ENCODE measurements at regions not wholly inside any gene's neighbourhood (a gene's known extent, or its start where the extent isn't known, plus 50 kb on each side); places are given as distances from the start of the nearest gene placed in this dataset.

DNA sequence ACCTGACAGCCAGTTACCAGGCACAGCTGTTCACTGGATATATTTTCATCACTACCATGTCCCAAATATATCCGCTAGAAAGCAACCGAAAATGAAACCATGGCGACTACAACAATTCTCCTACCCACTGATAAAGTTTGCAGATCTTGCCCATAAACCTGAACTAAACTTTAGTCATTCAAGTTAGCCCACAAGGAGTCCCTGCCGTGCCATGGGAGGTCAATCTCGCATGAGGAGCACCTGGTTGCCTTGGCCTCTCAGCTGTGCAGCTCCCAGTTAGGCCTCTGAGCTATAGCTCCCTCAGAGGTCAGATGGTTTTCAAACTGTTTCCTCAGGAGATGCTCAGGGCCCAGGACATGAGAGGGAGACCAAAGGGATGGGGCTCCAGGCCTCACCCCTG is 211.1 kb upstream of the RNF32 start (continued):
- no peak for TF ChIP-seq ZNF462 (CRISPR knock-in tag; IDR thresholded peaks at IDR 0.05)
- TF ChIP-seq, protein P1, sequence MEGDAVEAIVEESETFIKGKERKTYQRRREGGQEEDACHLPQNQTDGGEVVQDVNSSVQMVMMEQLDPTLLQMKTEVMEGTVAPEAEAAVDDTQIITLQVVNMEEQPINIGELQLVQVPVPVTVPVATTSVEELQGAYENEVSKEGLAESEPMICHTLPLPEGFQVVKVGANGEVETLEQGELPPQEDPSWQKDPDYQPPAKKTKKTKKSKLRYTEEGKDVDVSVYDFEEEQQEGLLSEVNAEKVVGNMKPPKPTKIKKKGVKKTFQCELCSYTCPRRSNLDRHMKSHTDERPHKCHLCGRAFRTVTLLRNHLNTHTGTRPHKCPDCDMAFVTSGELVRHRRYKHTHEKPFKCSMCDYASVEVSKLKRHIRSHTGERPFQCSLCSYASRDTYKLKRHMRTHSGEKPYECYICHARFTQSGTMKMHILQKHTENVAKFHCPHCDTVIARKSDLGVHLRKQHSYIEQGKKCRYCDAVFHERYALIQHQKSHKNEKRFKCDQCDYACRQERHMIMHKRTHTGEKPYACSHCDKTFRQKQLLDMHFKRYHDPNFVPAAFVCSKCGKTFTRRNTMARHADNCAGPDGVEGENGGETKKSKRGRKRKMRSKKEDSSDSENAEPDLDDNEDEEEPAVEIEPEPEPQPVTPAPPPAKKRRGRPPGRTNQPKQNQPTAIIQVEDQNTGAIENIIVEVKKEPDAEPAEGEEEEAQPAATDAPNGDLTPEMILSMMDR (conservative IDR thresholded peaks at IDR 0.05; ENCODE audit: low read depth in 2 of 2) = no peak
- TF ChIP-seq ZNF331 (CRISPR knock-in tag; IDR thresholded peaks at IDR 0.05; ENCODE audit: low read depth) = no peak
- no peak for TF ChIP-seq ZNF114 (CRISPR knock-in tag; IDR thresholded peaks at IDR 0.05)

DNA sequence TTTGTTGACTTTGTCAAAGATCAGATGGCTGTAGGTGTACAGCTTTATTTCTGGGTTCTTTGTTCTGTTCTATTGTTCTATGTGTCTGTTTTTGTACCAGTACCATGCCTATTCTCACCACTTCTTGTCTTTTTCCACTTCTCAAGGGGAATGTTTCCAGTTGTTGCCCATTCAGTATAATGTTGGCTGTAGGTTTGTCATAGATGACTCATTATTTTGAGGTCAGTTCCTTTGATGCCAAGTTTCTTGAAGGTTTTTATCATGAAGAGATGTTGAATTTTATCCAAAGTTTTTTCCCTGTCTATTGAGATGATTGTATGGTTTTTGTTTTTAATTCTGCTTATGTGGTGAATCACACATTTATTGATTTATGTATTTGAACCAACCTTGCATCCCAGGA is 216.7 kb upstream of the RNF32 start:
- Histone ChIP-seq H2AFZ (no peak overlapping the region), H3K4me1 (ENCODE audit: insufficient read depth) (no peaks in the 10 kb centered on the region), H3K27me3 (ENCODE audit: insufficient read depth) (no peaks in the 10 kb centered on the region), H4K20me1 (replicated peaks; ENCODE audit: insufficient read depth) (no peaks in the 10 kb centered on the region), H3K36me3 (ENCODE audit: insufficient read depth) (no peaks in the 10 kb centered on the region; the same call in 1 of the 2 replicates), H3F3A (replicated peaks; ENCODE audit: low read depth) (no peaks in the 10 kb centered on the region), H3K4me3 (no peak overlapping the region), H3K27ac (ENCODE audit: low read depth) (no peak overlapping the region), H3K4me2 (no peak overlapping the region), H3K9me2 (ENCODE audit: insufficient read depth) (0 out of 2 replicates have a peak, but pooled peaks cover 5% of the 10 kb centered on the region), H3K79me2 (replicated peaks; ENCODE audit: insufficient read depth) (no peaks in the 10 kb centered on the region)
- no peak for ATAC-seq
- no peak for DNase-seq (ENCODE audit: low spot score)
- no peaks in the 10 kb centered on the region for H3K27me3 Mint-ChIP-seq (ENCODE audit: insufficient read depth, low read depth, poor library complexity)
- no peaks in the 10 kb centered on the region for H3K36me3 Mint-ChIP-seq (ENCODE audit: low read depth)
- H3K27ac Mint-ChIP-seq = no peak overlapping the region
- no peaks in the 10 kb centered on the region for H3K4me1 Mint-ChIP-seq
- H3K4me3 Mint-ChIP-seq = no peak overlapping the region
- H3K9me3 Mint-ChIP-seq = peaks cover 6% of the 10 kb centered on the region
- TF ChIP-seq ZNF462 (CRISPR knock-in tag; IDR thresholded peaks at IDR 0.05) (no peak), CREB1 (CRISPR knock-in tag; IDR thresholded peaks at IDR 0.05; ENCODE audit: low read depth) (no peak), STAT1 (IDR thresholded peaks at IDR 0.05; ENCODE audit: unreplicated experiment) (no peak), NANOG (IDR thresholded peaks at IDR 0.05; ENCODE audit: borderline replicate concordance) (no peak), POLR2AphosphoS5 (IDR thresholded peaks at IDR 0.05; ENCODE audit: low read depth) (no peak), ZNF331 (CRISPR knock-in tag; IDR thresholded peaks at IDR 0.05; ENCODE audit: low read depth) (no peak)

Measured in GM23338 (cell line).